ENCODE measurements at regions not wholly inside any gene's neighbourhood (a gene's known extent, or its start where the extent isn't known, plus 50 kb on each side); places are given as distances from the start of the nearest gene placed in this dataset.

- TF ChIP-seq CTCF (IDR thresholded peaks at IDR 0.05) (no peak), EZH2 (IDR thresholded peaks at IDR 0.05; ENCODE audit: borderline replicate concordance, insufficient read depth, low read depth, low read length, poor library complexity, severe bottlenecking) (no peak)
Measured at GRCh38 chr3:167012691-167013090, 367.4 kb downstream of the ZBBX start.
